HepG2 (cell line): ENCODE measurements at regions not wholly inside any gene's neighbourhood (a gene's known extent, or its start where the extent isn't known, plus 50 kb on each side); places are given as distances from the start of the nearest gene placed in this dataset.

Experiments used
- ATAC-seq: fragments of 200-7000 bp; cut with Tn5 transposase; 3 replicates; pipeline ENCODE4 v1.9.1; 2020; ENCODE audit warnings: mild to moderate bottlenecking, moderate library complexity
- BruUV-seq: library from RNA; stranded (reverse); fragments of 400-500 nt; replicated peaks from 2 replicates; lab custom pipeline; 2021; lab: Mats Ljungman, UMichigan
- CTCF ChIA-PET: fragments of 300-600 bp; formaldehyde crosslinking; extraction: SDS; loops from one replicate; lab custom pipeline; 2021; ENCODE audit warnings: low total read pairs, inconsistent platforms, low intra/inter-chr PET ratio; lab: Yijun Ruan, JAX
- POLR2A ChIA-PET: fragments of 350-600 bp; sonication (Branson Sonifier 250); formaldehyde crosslinking; loops from one replicate; lab custom pipeline; 2020; ENCODE audit warnings: antibody characterized with exemption, inconsistent platforms; lab: Yijun Ruan, JAX
- DNase-seq: peaks from one replicate; pipeline ENCODE4 v3.0.0-alpha.2; 2015; ENCODE audit warnings: low spot score
- FAIRE-seq: peaks from 3 replicates; lab custom pipeline; 2011; peaks lifted over from hg19 to GRCh38; lab: Jason Lieb, UNC
- H2AFZ ChIP-seq: one replicate; pipeline ENCODE4 v1.6.1; 2011; ENCODE audit warnings: low read length, inconsistent platforms
- H3K27ac ChIP-seq: fragments of 300-600 bp; 3 replicates; pipeline ENCODE4 v1.8.0; 2011; ENCODE audit warnings: mixed run types, mild to moderate bottlenecking, mixed read lengths, low read length, inconsistent platforms; ENCODE audit not compliant: insufficient read depth; ENCODE audit errors: extremely low read length
- H3K27me3 ChIP-seq, 2 experiments: fragments of 200-600 bp in 1 of 2; 2 replicates in 1 of 2; 3 replicates in 1 of 2; pipeline versions ENCODE4 v1.6.0 to v1.8.0; 2011; ENCODE audit warnings: low read length in 2 of 2, mild to moderate bottlenecking in 2 of 2, moderate library complexity in 2 of 2, inconsistent platforms in 1 of 2; ENCODE audit not compliant: insufficient read depth in 2 of 2, control insufficient read depth in 1 of 2
- H3K36me3 ChIP-seq, 2 experiments: fragments of 200-600 bp in 1 of 2; replicated peaks in 1 of 2; 2 replicates in 1 of 2; 3 replicates in 1 of 2; pipeline versions ENCODE4 v1.5.1 to v1.8.0; 2011; ENCODE audit warnings: low read length in 2 of 2, inconsistent platforms in 1 of 2; ENCODE audit not compliant: insufficient read depth in 2 of 2, control insufficient read depth in 1 of 2
- H3K4me1 ChIP-seq: 2 replicates; pipeline ENCODE4 v1.5.1; 2012; ENCODE audit warnings: low read length, inconsistent platforms; ENCODE audit not compliant: insufficient read depth
- H3K4me2 ChIP-seq: 2 replicates; pipeline ENCODE4 v1.6.0; 2011; ENCODE audit warnings: low read depth, low read length, inconsistent platforms
- H3K4me3 ChIP-seq, 3 experiments: fragments of 200-600 bp in 1 of 3; sonication (generic), shearing (Covaris generic) in 1 of 3; replicated peaks in 1 of 3; 2 replicates each; pipeline ENCODE4 v1.5.1; 2011 to 2016; ENCODE audit warnings: low read length in 3 of 3, inconsistent platforms in 2 of 3, low read depth in 2 of 3, mild to moderate bottlenecking in 2 of 3, control low read depth in 1 of 3, mixed read lengths in 1 of 3; ENCODE audit not compliant: insufficient read depth in 1 of 3
- H3K79me2 ChIP-seq: one replicate; pipeline ENCODE4 v1.6.1; 2011; ENCODE audit warnings: low read length, inconsistent platforms; ENCODE audit not compliant: insufficient read depth
- H3K9ac ChIP-seq: 2 replicates; pipeline ENCODE4 v1.6.0; 2011; ENCODE audit warnings: mild to moderate bottlenecking, low read depth, low read length, inconsistent platforms; ENCODE audit not compliant: insufficient read depth
- H3K9me3 ChIP-seq: 2 replicates; pipeline ENCODE4 v1.5.1; 2012; ENCODE audit warnings: mild to moderate bottlenecking, low read length
- H4K20me1 ChIP-seq: 2 replicates; pipeline ENCODE4 v1.6.0; 2011; ENCODE audit warnings: inconsistent platforms, mild to moderate bottlenecking, low read length, moderate library complexity; ENCODE audit not compliant: insufficient read depth
- ZNF282 ChIP-seq: fragments of 450-650 bp; IDR thresholded peaks from 2 replicates; pipeline ENCODE4 v1.6.1; 2018; ENCODE audit not compliant: partially characterized antibody
- ZNF704 ChIP-seq: sonication (generic); formaldehyde crosslinking; IDR thresholded peaks from 2 replicates; pipeline ENCODE4 v1.8.1; 2023; ENCODE audit warnings: mild to moderate bottlenecking, inconsistent platforms, moderate library complexity, missing genetic modification reagents, borderline replicate concordance
- WGBS: methylation state at CpG from one replicate; pipeline ENCODE4 v1.1.6; 2017; ENCODE audit warnings: low lambda C conversion rate; 5-methylcytosine and 5-hydroxymethylcytosine counted together
- in situ Hi-C: cut with HindIII; loops from 2 replicates; pipeline ENCODE4 v1.10.0; 2017; ENCODE audit warnings: low pct_unique_long_range_greater_than_20kb; ENCODE audit not compliant: extremely low pct_ligation_motif_present
- intact Hi-C: fragments of 100-400 bp; cut with micrococcal nuclease; formaldehyde crosslinking; loops from one replicate; pipeline ENCODE4 v1.10.0; 2022; ENCODE audit not compliant: unreplicated experiment
- TF ChIP-seq, protein P1 (sequence below), 2 experiments: fragments of 450-650 bp in 1 of 2; sonication (generic) in 1 of 2; formaldehyde crosslinking in 1 of 2; IDR thresholded peaks; 2 replicates each; pipeline versions ENCODE4 v1.6.1 to v1.8.0; 2016 to 2022; ENCODE audit warnings: antibody characterized with exemption in 1 of 2, mild to moderate bottlenecking in 1 of 2, missing genetic modification reagents in 1 of 2
- TF ChIP-seq, protein P2 (sequence below): sonication (generic); formaldehyde crosslinking; IDR thresholded peaks from 2 replicates; pipeline ENCODE4 v1.8.1; 2023; ENCODE audit warnings: mild to moderate bottlenecking, moderate library complexity, missing genetic modification reagents
- TF ChIP-seq, protein P3 (sequence below): sonication (generic); formaldehyde crosslinking; IDR thresholded peaks from 2 replicates; pipeline ENCODE4 v1.8.1; 2022; ENCODE audit warnings: mild to moderate bottlenecking, missing genetic modification reagents
- TF ChIP-seq, protein P4 (sequence below): sonication (generic); formaldehyde crosslinking; IDR thresholded peaks from 2 replicates; pipeline ENCODE4 v1.4.0; 2020; ENCODE audit warnings: missing genetic modification reagents

- Histone ChIP-seq H3K79me2 (no peaks in the 10 kb centered on the region), H3K9ac (no peak overlapping the region), H3K9me3 (no peaks in the 10 kb centered on the region), H3K4me3 (no peak overlapping the region), H3K36me3 (no peaks in the 10 kb centered on the region), H3K4me1 (no peaks in the 10 kb centered on the region), H4K20me1 (no peaks in the 10 kb centered on the region), H3K27ac (no peak overlapping the region), H2AFZ (no peak overlapping the region), H3K27me3 (no peaks in the 10 kb centered on the region), H3K4me2 (no peak overlapping the region)
- ChIA-PET CTCF (no interaction called here), POLR2A (no interaction called here)
- DNase-seq, result no peak
- TF ChIP-seq, protein P1, sequence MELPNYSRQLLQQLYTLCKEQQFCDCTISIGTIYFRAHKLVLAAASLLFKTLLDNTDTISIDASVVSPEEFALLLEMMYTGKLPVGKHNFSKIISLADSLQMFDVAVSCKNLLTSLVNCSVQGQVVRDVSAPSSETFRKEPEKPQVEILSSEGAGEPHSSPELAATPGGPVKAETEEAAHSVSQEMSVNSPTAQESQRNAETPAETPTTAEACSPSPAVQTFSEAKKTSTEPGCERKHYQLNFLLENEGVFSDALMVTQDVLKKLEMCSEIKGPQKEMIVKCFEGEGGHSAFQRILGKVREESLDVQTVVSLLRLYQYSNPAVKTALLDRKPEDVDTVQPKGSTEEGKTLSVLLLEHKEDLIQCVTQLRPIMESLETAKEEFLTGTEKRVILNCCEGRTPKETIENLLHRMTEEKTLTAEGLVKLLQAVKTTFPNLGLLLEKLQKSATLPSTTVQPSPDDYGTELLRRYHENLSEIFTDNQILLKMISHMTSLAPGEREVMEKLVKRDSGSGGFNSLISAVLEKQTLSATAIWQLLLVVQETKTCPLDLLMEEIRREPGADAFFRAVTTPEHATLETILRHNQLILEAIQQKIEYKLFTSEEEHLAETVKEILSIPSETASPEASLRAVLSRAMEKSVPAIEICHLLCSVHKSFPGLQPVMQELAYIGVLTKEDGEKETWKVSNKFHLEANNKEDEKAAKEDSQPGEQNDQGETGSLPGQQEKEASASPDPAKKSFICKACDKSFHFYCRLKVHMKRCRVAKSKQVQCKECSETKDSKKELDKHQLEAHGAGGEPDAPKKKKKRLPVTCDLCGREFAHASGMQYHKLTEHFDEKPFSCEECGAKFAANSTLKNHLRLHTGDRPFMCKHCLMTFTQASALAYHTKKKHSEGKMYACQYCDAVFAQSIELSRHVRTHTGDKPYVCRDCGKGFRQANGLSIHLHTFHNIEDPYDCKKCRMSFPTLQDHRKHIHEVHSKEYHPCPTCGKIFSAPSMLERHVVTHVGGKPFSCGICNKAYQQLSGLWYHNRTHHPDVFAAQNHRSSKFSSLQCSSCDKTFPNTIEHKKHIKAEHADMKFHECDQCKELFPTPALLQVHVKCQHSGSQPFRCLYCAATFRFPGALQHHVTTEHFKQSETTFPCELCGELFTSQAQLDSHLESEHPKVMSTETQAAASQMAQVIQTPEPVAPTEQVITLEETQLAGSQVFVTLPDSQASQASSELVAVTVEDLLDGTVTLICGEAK (IDR thresholded peaks at IDR 0.05), result no peak
- TF ChIP-seq, protein P1 (CRISPR knock-in tag; IDR thresholded peaks at IDR 0.05), result no peak
- TF ChIP-seq ZNF282, result no peak
- TF ChIP-seq, protein P2, sequence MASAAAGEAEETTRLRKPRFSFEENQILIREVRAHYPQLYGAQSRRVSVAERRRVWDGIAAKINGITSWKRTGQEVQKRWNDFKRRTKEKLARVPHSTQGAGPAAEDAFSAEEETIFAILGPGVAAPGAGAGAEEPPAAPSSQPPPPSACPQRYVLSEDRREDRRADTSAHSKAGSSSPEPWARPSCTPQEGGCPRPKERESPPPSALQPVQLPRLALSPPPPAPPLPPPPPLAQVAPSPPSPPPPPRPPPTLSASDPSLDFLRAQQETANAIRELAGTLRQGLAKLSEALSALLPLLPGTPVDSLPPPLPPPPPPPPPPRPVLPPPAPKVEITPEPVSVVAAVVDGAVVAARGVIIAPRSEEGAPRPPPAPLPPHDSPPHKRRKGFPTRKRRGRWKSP (CRISPR knock-in tag), result no peak
- TF ChIP-seq, protein P3, sequence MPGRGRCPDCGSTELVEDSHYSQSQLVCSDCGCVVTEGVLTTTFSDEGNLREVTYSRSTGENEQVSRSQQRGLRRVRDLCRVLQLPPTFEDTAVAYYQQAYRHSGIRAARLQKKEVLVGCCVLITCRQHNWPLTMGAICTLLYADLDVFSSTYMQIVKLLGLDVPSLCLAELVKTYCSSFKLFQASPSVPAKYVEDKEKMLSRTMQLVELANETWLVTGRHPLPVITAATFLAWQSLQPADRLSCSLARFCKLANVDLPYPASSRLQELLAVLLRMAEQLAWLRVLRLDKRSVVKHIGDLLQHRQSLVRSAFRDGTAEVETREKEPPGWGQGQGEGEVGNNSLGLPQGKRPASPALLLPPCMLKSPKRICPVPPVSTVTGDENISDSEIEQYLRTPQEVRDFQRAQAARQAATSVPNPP (CRISPR knock-in tag), result no peak
- TF ChIP-seq, protein P4, sequence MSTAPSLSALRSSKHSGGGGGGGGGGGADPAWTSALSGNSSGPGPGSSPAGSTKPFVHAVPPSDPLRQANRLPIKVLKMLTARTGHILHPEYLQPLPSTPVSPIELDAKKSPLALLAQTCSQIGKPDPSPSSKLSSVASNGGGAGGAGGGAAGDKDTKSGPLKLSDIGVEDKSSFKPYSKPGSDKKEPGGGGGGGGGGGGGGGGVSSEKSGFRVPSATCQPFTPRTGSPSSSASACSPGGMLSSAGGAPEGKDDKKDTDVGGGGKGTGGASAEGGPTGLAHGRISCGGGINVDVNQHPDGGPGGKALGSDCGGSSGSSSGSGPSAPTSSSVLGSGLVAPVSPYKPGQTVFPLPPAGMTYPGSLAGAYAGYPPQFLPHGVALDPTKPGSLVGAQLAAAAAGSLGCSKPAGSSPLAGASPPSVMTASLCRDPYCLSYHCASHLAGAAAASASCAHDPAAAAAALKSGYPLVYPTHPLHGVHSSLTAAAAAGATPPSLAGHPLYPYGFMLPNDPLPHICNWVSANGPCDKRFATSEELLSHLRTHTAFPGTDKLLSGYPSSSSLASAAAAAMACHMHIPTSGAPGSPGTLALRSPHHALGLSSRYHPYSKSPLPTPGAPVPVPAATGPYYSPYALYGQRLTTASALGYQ (CRISPR knock-in tag), result no peak
- no peak for TF ChIP-seq ZNF704 (CRISPR knock-in tag)
- in situ Hi-C loops, result no loop called here
- ATAC-seq, result no peak
- BruUV-seq, result no TSS peak
- WGBS, result 2% methylated on average over 6 of the region's 6 CpGs
- intact Hi-C loops, result no loop called here
- no peak for FAIRE-seq
These were observed 131.6 kb upstream of the LSM8 start for GRCh38 chr7:118052336-118052735.
